ENCODE measurements at regions not wholly inside any gene's neighbourhood (a gene's known extent, or its start where the extent isn't known, plus 50 kb on each side); places are given as distances from the start of the nearest gene placed in this dataset.
"Not testable (repeated sequence)": the region's sequence is repeated elsewhere in the genome, so short reads cannot be mapped to it uniquely, and the experiment has no call there.

DNA sequence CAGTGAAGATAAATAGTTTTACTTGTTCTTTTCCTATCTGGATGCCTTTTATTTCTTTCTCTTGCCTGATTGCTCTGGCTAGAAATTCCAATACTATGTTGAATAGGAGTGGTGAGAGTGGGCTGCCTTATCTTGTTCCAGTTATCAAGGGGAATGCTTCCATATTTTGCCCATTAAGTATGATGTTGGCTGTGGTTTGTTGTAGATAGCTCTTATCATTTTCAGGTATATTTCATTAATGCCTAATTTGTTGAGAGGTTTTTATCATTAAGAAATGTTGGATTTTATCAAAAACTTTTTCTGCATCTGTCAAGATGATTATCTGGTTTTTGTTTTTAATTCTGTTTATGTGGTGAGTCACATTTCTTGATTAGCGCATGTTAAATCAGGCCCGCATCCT, 655.8 kb downstream of the NUP35 start:
- in situ Hi-C loops (cut with HindIII; ENCODE audit: low sequenced_read_pairs), result no loop called here
- DNase-seq (ENCODE audit: low read depth, low spot score), result no peak
- TF ChIP-seq, protein P1, sequence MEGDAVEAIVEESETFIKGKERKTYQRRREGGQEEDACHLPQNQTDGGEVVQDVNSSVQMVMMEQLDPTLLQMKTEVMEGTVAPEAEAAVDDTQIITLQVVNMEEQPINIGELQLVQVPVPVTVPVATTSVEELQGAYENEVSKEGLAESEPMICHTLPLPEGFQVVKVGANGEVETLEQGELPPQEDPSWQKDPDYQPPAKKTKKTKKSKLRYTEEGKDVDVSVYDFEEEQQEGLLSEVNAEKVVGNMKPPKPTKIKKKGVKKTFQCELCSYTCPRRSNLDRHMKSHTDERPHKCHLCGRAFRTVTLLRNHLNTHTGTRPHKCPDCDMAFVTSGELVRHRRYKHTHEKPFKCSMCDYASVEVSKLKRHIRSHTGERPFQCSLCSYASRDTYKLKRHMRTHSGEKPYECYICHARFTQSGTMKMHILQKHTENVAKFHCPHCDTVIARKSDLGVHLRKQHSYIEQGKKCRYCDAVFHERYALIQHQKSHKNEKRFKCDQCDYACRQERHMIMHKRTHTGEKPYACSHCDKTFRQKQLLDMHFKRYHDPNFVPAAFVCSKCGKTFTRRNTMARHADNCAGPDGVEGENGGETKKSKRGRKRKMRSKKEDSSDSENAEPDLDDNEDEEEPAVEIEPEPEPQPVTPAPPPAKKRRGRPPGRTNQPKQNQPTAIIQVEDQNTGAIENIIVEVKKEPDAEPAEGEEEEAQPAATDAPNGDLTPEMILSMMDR (IDR thresholded peaks at IDR 0.05; ENCODE audit: low read depth, low read length), result no peak
- no peak overlapping the region for H3K4me3 ChIP-seq (ENCODE audit: low read depth, low read length)

DNA sequence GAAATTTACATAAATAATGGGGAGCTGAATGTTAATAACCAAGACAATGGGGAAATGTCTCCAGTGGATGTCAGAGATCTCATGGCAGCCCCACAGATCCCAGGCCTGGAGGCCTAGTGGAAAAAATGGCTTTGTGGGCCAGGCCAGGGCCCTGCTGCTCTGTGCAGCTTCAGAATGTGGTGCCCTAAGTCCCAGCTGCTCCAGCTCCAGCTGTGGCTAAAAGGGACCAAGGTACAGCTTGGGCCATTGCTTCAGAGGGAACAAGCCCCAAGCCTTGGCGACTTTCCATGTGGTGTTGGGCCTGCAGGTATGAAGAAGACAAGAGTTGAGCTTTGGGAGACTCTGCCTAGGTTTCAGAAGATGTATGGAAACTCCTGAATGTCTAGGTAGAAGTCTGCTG, 658.2 kb downstream of the NUP35 start:
- no peak for DNase-seq (ENCODE audit: low read depth, low spot score)
- in situ Hi-C loops (cut with HindIII; ENCODE audit: low sequenced_read_pairs), result no loop called here
- no peak overlapping the region for H3K4me3 ChIP-seq (ENCODE audit: low read depth, low read length)
- TF ChIP-seq, protein P1 (IDR thresholded peaks at IDR 0.05; ENCODE audit: low read depth, low read length), result no peak

DNA sequence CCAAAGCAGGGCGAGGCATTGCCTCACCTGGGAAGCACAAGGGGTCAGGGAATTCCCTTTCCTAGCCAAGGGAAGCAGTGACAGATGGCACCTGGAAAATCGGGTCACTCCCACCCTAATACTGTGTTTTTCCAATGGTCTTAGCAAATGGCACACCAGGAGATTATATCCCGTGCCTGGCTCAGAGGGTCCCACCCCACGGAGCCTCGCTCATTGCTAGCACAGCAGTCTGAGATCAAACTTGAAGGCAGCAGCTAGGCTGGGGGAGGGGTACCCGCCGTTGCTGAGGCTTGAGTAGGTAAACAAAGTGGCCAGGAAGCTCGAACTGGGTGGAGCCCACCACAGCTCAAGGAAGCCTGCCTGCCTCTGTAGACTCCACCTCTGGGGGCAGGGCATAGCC, 664.6 kb downstream of the NUP35 start:
- in situ Hi-C loops (cut with HindIII; ENCODE audit: low sequenced_read_pairs); H3K4me3 ChIP-seq (ENCODE audit: low read depth, low read length); DNase-seq (ENCODE audit: low read depth, low spot score): not testable (repeated sequence)

DNA sequence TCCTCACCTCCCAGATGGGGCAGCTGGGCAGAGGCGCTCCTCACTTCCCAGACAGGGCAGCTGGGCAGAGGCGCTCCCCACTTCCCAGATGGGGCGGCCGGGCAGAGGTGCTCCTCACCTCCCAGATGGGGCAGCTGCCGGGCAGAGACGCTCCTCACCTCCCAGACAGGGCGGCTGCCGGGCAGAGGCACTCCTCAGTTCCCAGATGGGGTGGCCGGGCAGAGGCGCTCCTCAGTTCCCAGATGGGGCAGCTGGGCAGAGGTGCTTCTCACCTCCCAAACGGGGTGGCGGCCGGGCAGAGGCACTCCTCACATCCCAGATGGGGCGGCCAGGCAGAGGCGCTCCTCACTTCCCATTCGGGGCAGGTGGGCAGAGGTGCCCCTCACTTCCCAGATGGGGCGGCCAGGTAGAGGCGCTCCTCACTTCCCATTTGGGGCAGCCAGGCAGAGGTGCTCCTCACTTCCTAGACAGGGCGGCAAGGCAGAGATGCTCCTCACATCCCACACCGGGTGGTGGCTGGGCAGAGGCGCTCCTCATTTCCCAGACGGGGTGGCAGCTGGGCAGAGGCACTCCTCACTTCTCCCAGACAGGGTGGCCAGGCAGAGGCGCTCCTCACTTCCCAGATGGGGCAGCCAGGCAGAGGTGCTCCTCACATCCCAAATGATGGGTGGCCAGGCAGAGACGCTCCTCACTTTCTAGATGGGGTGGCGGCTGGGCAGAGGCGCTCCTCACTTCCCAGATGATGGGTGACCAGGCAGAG, 668.1 kb downstream of the NUP35 start:
- DNase-seq (ENCODE audit: low read depth, low spot score); in situ Hi-C loops (cut with HindIII; ENCODE audit: low sequenced_read_pairs); H3K4me3 ChIP-seq (ENCODE audit: low read depth, low read length): not testable (repeated sequence)

DNA sequence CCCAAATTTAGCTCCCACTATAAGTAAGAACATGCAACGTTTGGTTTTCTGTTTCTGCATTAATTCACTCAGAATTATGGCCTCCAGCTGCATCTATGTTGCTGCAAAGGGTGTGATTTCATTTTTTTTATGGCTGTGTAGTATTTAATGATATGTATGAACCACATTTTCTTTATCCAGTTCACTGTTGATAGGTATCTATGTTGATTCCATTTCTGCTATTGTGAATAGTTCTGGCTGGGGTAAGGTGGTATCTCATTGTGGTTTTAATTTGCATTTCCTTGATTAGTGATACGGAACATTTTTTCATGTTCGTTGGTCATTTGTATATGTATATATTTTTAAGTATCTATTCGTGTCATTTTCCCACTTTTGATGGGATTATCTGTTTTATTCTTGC, 674.3 kb downstream of the NUP35 start:
- no peak for DNase-seq (ENCODE audit: low read depth, low spot score)
- in situ Hi-C loops (cut with HindIII; ENCODE audit: low sequenced_read_pairs), result no loop called here
- TF ChIP-seq, protein P1 (IDR thresholded peaks at IDR 0.05; ENCODE audit: low read depth, low read length), result no peak
- H3K4me3 ChIP-seq (ENCODE audit: low read depth, low read length), result no peak overlapping the region

DNA sequence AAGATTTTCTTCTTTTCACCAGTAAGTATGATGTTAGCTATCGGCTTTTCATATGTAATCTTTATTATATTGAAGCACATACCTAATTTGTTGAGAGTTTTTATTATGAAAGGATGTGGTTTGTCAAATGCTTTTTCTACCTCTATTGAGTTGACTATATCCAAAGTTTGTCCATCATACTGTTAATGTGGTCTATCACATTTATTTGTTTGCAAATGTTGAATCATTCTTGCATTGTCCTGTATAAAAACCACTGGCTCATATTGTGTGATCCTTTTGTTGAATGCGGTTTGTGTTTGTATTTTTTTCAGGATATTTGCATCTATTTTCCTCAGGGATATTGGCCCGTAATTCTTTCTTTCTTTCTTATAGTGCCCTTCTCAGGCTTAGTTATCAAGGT, 675.5 kb downstream of the NUP35 start:
- DNase-seq (ENCODE audit: low read depth, low spot score), result no peak
- H3K4me3 ChIP-seq (ENCODE audit: low read depth, low read length), result no peak overlapping the region
- TF ChIP-seq, protein P1 (IDR thresholded peaks at IDR 0.05; ENCODE audit: low read depth, low read length), result no peak
- in situ Hi-C loops (cut with HindIII; ENCODE audit: low sequenced_read_pairs), result no loop called here

DNA sequence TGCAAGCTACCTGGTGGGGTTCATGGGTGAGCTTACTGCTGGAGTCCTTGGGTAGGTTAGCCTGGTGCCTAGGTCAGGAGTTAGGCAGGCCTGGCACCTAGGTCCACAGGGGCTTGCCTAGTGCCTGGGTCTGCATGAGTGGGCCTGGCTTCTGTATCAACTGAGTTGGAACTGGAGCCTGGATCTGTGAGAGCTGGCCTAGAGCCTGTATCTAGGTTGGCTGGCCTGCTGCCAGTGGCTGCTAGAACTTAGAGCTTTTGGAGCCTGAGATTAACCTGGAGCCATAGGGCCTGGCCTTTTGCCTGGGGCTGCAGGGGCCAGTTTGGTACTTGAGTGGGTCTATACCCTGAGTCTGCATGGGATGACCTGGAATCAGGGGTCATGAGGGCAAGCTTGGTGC, 679.4 kb downstream of the NUP35 start:
- TF ChIP-seq, protein P1 (IDR thresholded peaks at IDR 0.05; ENCODE audit: low read depth, low read length), result no peak
- no peak for DNase-seq (ENCODE audit: low read depth, low spot score)
- in situ Hi-C loops (cut with HindIII; ENCODE audit: low sequenced_read_pairs), result no loop called here
- no peak overlapping the region for H3K4me3 ChIP-seq (ENCODE audit: low read depth, low read length)

DNA sequence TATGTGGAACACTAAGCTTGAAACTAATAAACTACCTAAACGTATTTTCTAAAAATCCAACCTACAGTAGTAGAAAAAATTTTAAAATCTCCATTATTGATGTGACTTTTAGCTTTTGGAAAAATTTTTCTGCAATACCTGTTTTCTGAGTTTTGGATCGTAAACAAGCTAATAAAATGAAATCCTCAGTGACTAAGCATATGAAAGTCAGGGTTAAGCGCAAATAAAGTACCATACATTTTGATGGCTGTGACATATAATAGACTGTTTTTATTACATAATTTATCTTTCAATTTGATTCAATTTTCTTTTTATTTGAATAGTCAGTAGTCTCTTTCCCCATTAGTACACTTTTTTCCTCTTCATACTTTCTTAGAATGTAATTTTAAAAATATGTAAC, 683.6 kb downstream of the NUP35 start:
- TF ChIP-seq, protein P1 (IDR thresholded peaks at IDR 0.05; ENCODE audit: low read depth, low read length), result no peak
- in situ Hi-C loops (cut with HindIII; ENCODE audit: low sequenced_read_pairs), result no loop called here
- no peak overlapping the region for H3K4me3 ChIP-seq (ENCODE audit: low read depth, low read length)
- no peak for DNase-seq (ENCODE audit: low read depth, low spot score)
